GM18511 (cell line): ENCODE measurements at regions not wholly inside any gene's neighbourhood (a gene's known extent, or its start where the extent isn't known, plus 50 kb on each side); places are given as distances from the start of the nearest gene placed in this dataset.
"Not testable (repeated sequence)": the region's sequence is repeated elsewhere in the genome, so short reads cannot be mapped to it uniquely, and the experiment has no call there.

Experiments used
- ATAC-seq: cut with Tn5 transposase; IDR thresholded peaks from one replicate; pipeline ENCODE4 v1.9.1; 2021; ENCODE audit warnings: mild to moderate bottlenecking, moderate library complexity; ENCODE audit not compliant: unreplicated experiment

DNA sequence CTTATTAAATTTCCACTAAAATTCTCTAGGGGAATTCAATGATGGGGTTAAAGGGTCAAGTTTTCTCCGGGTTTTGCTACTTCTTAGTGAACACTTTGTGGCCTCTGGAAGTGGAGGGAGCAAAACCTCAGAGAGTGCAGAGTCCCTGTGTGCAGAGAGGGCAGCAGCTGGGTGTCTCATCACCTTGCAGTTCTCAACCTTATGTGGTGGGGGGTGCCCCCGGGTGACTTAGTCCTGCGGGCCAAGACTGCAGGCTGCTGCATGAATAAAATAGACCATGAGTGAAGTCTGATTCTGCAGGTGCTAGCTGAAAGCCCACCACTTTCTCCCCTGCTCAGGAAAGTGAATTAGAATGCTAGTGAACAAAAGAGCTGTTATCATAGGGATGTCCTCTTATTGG lies 191.6 kb downstream of the DLEU7 start:
- no peak for ATAC-seq

DNA sequence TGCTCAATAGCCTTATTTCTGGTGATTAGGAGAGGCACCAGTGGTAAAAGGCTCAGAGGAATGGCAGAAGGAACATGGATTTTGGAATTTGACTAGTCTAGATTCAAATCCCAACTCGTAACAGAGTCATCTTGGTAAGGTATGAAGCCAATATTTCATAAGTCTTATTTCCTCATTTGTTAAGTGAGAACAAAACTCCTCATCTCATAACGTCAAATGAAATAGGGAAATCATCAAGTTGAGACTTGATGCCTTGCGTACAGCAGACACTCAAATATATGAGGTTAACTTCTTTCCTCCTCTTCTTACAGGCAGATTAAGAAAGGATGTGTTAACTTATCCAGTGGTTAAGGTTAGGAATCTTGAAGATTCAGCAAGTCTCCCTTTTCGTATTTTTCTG lies 189.2 kb downstream of the DLEU7 start:
- no peak for ATAC-seq

- ATAC-seq, result not testable (repeated sequence)
These were observed 181.6 kb downstream of the DLEU7 start for GRCh38 chr13:50661881-50662280.

DNA sequence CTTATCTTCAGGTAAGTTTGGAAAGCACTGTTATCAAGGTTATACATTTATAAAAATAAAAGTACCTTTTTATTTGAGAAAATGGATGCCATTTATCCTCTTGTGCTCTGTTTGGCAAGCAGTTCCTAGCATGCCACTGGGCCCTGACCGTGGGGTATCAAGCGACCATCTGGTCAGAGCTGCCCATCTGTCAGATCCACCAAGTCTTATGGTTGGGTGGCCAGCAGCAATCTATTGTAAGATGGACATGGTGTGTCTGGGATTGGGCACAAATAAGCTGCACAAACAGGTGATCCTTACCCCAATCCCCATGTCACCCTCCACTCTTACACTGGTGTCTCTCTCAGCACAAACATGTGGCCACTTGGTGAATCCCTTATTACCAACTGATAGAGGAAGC lies 178.5 kb downstream of the DLEU7 start:
- ATAC-seq, result no peak

GRCh38 chr13:50668049-50668448 lies 175.4 kb downstream of the DLEU7 start:
- ATAC-seq, result no peak

DNA sequence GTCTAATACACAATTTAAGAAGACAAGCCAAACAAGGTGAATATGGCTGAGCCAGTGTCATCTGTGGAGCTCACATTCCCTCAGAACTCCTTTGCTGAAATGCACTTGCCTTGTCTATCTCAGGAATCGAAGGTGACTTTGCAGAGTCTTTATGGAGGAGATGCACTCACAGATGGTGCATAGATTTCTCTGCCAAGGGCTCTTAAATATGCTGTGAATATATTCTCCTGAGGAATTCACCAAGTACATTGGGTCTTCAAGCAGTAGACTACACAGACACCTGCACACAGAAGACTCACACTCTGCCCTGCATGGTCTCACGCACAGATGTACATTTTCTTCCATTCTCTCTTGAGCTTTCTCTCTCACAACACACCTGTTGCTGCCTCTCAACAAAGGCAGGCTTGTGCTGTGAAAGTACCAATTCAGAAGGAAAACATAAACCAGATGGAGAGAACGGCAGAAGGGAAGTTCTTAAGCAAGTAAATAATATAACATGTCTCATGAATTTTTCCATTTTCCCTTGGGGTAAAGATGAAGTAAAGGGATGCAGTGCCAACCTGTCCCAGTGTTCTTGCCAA lies 174.7 kb downstream of the DLEU7 start:
- ATAC-seq, result no peak

DNA sequence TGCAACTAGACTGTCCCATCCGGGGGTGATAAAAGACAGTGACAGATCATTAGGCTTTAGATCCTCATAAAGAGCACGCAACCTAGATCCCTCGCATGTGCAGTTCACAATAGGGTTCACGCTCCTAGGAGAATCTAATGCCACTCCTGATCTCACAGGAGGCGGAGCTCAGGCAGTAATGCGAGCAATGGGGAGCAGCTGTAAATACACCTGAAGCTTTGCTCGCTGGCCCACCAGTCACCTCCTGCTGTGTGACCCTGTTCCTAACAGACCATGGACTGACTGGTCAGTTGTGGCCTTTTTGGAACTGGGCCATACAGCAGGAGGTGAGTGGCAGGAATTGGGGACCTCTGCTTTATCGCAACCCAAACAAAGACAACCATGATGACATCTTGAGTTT lies 173.2 kb downstream of the DLEU7 start:
- ATAC-seq, result no peak

- ATAC-seq, result no peak
These were observed 172.5 kb downstream of the DLEU7 start for GRCh38 chr13:50670847-50671496.

- ATAC-seq, result no peak
These were observed 172.0 kb downstream of the DLEU7 start for GRCh38 chr13:50671497-50671850.

DNA sequence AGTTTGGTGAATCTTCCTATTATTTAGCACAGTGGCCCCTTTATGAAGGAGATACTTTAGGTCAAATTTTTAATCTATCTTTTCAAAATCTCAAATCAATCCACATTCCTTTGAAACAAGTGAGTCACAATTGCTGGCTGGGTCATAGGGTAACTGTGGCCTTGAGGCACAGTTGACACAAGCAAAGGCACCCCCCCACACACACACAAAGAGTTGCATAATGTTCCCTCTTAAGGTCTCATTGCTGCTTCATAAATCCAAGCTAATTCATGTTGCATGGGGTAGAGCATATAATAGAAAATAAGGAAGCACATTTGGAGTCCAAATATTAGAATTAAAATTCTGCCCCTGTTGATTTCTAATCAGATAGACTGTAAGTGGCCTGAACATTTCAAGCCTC lies 171.5 kb downstream of the DLEU7 start:
- no peak for ATAC-seq

GRCh38 chr13:50675651-50676050 lies 167.8 kb downstream of the DLEU7 start:
- no peak for ATAC-seq

GRCh38 chr13:50676602-50677001 lies 166.9 kb downstream of the DLEU7 start:
- ATAC-seq, result no peak

- ATAC-seq, result no peak
These were observed 166.2 kb downstream of the DLEU7 start for GRCh38 chr13:50677258-50677657.

DNA sequence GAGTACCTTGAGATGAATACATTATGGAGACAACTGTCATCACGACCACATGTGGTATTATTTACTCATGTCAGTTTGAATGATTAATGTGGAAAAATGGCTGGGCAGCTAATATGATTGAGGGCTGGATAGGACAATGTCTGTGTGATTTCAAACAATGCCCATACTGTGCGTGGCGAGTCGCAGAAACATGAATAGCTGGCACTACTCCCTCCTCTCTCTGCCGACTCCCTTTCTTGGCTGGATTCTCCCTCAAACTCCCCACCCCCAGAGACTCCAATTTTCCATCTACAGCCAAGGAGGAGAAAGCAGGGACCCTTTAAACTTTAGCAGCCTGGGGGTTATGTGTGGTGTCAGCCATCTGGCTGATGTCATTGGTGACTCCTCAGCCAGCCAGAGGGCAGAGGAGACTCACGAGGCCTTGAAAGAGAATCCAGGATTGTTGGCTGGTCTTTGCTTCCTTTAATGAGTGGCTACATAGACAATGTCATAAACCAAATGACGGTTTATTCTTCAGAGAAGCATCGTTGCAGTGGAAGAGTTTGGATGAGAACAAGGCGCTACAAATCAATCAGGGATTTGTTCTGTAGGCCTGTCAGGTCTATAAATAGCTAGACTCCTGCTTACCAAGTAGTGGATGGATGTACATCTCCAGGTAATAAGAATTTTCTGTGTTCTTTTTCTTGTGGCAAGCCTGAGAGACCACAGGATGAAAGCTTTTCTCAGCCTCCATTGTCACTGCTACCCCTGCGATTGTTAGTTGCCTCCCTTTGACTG lies 165.6 kb downstream of the DLEU7 start:
- ATAC-seq, result no peak

DNA sequence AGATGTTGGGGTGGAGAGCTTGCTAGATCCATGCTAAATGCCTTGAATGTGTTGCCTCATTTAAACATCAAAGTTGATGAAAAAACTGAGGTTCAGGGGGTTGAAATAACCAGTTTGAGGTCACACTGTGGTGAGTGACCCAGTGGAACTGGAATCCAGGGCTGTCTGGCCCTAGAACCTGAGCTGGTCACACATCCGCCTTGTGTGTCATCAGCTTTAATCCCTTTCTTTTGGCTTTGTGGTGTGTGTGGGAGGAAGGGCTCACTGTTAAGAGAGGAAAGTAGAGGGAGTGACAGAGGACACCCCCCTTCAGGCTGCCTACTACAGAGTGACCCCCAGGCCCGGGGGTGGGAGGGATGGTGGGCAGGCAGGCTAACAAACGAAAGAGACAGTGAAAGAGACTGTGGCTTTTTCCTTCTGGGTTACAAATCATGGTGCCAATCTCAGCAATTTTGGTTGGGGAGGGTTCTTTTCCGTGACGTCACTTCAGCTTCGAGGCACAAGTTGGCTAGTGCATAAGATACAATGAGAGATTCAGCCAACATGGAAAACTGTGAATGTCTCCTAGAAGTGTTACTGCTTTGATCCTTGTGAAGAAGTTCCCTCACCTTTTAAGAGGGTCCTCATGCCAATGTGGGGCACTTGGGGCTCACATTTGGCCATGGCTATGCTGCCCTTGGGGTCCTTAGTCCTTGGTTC lies 164.9 kb downstream of the DLEU7 start:
- ATAC-seq, result no peak

GRCh38 chr13:50679321-50679720 lies 164.2 kb downstream of the DLEU7 start:
- ATAC-seq, result no peak

- no peak for ATAC-seq
These were observed 161.5 kb downstream of the DLEU7 start for GRCh38 chr13:50682002-50682401.

GRCh38 chr13:50682966-50683365 lies 160.5 kb downstream of the DLEU7 start:
- ATAC-seq, result no peak

DNA sequence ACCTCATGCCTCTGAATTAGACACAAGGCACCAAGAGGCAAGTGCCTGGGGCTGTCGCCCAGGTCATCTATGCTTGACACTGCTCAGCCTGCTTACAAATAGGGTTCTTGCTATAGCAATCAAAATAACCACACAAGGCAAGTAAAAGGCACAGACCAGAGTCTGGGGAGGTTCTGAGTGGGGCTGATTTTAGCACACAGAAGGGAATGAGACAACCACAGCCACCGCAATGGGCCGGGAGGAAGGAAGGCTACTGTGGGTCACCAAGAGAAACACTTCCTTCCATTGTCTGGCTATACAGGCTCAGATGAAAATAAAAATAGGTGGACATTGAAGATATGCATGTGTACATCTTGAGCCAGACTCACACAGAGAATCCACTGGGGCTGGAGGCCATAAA lies 159.1 kb downstream of the DLEU7 start:
- no peak for ATAC-seq

DNA sequence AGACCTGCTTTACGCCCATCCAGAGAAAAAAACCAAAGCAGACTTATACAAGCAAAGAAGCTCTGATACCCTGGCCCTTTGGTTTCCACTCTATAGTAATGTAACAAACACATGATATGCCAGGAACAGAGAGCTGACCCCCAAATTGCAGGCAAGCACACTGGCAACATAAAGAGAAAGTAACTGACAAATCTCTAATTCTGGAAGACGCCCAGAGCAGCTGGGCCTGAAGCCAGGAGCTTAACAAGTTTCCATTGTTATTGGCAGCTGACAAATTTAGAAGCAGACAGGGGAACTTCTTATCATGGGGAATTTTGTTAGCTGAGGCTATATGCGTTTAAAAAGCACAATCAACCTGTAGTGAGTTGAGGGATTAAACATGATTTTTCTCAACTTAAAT lies 158.0 kb downstream of the DLEU7 start:
- ATAC-seq, result no peak

DNA sequence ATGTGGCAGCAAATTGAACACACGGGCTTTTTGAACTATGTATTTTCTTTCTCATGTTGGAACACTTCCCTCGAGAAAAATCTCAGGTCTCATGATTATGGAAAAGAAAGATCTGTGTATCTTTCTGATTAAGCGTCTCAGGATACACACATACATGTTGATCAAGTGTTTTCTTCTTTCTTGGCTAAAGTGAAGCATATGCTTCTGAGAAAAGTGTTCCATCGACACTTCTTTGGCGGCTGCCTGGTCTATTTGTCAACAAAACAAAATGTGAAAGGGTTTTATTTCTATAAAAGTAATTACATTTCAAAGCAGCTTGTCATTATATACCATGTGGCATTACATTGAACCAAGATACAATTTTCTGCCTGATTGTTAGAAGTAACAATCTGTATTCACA lies 157.5 kb downstream of the DLEU7 start:
- no peak for ATAC-seq

DNA sequence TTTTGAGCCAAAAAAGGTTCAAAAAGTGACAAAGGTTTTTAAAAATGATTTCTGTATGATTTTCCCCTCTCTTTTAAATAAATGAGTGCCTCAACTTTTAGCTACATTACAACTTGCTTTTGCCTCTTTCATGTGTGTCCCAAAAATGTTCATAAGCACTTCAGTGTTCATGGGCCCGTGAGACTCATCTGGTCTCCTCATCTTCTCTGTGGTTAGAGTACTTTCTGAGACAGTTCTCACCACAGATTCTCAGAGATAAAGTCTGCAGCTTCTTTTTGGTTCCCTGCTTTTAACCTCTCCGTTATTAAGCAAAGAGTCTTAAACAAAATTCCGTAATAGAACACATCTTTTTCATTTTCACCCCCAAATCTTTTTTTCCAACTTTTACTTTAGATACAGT lies 156.9 kb downstream of the DLEU7 start:
- ATAC-seq, result no peak
